ENCODE measurements at regions not wholly inside any gene's neighbourhood (a gene's known extent, or its start where the extent isn't known, plus 50 kb on each side); places are given as distances from the start of the nearest gene placed in this dataset.

DNA sequence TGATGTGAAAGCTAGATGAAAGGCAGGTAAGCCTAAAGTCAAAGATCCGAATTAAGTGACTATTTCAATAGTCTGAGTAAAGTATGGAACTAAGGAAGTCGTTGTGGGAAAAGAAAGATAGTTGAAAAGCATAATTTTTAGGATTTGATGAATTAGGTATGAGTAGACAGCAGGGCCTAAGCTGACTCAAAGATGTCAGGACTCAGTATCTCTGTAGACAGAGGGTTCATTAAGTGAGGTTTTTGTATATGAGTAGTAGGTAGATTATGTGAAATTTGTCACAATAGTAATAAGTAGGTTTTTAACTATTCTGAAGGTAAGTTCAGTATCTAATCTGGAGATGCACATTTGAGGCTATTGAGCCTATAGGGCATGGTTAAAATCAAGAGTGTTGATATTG is 196.4 kb downstream of the RASSF9 start:
- no peak for DNase-seq (ENCODE audit: low read depth)

DNA sequence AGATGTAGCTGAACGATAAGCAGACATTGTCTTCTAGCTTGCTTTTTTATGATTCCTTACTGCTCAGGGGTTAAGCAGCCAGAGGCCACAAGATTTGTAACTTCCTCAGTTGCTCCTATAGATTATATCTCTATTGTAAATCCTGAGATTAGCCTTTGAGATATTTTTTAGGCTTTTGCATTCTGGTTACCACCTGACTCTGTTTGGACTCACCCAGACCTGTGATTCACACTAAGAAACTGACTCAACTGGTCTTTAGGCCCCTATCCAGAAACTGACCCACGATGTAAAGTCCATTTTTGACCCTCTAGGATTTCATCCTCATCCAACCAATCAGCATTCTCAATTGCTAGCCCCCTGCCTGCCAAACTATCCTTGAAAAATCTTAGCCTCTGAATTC is 194.4 kb downstream of the RASSF9 start:
- no peak for DNase-seq (ENCODE audit: low read depth)

DNA sequence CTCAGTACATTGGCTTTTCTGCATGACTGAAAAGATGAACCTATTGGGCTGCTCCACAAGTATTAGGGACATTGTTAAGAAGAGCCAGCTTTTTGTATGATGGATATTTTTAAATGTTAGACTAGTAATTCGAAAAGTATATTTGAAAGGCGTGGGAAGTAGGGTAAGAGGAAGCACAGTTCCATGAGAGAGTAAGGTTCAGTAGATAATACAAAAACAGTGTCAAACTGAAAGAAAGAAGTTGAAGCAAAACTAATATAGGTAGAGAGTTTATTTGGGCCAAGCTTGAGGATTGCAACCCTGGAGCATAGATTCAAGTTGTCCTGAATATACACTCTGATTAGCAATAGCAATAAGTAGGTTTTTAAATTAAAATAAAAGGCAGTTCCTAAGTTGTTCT is 193.9 kb downstream of the RASSF9 start:
- no peak for DNase-seq (ENCODE audit: low read depth)

DNA sequence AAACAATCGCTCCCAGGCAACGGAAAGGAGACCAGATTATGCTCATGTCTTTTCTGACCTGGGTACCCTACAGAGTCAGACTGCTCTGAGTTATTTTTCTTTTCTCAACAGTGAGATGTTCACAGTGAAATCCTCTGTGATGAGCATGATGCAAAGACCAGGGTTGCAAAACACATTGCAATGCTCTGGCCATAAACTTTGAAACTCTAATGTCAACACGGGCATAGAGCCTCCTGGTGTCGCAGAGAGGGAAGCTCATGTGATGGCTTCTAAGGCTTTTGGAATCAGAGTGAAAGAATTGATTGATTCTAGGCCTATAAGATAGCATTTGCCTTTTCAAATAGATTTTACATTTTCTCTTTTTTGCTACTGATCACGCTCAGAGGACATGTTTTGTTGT is 193.4 kb downstream of the RASSF9 start:
- no peak for DNase-seq (ENCODE audit: low read depth)

DNA sequence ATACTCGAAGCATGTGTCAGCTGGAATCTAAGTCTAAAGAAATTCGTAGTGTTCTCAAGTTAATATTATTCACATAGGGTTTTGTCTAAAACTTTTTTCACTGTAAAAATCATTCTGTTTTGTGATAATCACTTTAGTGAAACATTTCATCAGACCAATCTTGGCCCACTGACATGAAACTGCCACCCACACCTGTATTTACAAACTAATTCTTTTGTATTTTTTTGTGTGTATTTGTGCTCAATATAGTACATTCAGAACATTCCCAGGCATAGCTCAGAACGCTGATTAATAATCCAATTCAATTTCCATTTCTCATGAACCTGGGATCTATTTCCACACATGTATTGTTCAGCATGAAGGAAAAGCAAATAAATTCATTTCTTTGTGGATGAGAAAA is 191.7 kb downstream of the RASSF9 start:
- no peak for DNase-seq (ENCODE audit: low read depth)

DNA sequence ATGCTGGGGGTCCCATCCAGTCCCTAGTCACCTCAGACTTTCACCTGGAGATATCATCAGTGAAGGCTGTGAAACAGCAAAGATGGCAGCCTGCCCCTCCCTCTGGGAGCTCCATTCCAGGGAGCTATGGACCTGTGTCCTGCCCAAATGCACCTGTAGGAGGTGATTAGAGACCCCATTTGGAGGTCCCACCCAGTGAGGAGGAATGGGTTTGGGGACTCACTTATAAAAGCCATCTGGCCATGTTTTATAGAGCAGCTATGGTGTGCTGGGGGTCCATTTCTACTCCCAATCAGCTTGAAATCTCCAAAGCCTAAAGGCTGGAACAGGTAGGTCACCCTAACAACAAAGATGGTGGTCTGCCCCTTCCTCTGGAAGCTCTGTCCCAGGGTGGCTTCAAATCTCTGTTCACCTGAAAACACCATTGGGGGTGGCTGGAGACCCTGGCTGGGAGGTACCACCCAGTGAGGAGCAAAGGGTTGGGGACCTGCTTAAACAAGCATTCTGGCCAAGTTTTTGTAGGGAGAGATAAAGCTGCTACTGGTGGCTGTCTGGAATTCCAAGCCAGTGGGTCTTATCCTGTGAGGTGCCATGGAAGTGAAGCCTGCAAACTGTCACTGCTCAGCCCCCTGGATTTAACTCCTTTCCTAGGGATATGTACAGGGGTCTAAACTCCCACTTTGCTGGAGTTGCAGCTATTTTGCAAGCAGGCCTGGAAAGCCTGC is 182.3 kb downstream of the RASSF9 start:
- DNase-seq (ENCODE audit: low read depth), result no peak

DNA sequence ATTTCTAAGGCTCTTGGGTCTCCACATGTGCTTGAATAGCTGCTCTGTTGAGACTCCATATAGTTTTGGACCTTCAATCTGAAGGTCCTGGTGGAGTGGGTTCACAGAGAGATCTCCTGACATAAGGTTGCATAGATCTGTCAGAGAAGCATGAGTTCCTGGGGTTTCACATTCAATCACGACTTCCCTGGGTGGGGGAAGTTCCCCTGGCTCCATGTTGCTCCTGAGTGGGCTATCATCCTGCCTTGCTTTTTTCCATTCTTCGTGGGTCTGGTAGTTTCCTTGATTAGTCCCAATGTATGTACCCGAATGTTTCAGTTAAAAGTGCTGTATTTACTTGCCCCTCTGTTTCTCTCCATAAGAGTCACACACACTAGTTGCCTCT is 181.8 kb downstream of the RASSF9 start:
- no peak for DNase-seq (ENCODE audit: low read depth)

DNA sequence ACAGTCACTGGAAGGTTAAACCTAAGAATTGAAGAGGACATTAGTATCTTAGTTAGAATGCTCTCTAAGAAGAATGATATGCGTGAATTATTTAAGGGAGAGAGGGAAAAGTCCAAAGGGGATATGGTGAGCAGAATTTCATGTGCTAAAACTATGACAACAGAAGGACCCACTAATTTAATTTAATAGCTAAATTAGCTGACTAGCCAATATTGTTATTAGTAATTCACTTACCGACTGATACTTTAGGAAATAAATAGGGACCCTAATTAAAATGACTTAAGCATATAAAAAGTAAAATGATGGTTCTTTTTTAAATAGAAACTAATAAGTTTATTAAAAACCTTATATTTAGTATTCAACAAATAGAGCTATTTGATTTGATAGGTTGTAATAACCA is 179.6 kb downstream of the RASSF9 start:
- no peak for DNase-seq (ENCODE audit: low read depth)

DNA sequence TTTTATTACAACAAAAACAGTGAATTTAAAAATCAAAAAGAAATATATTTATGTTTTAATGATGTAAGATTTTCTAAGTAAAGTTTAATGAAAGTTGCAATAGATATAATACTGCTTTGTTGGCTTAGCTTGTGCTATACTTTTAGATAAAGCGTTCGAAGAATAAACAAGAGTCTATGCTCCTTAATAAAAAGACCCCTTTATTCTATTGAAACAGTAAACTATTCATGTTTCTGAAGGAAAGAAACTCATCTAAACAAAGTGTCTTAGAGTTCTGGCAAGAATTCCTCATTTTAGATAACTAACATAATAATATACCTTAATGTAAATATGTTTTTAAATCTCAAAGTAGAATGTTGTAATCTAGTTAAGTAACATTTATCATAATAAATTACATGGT is 179.0 kb downstream of the RASSF9 start:
- no peak for DNase-seq (ENCODE audit: low read depth)

DNA sequence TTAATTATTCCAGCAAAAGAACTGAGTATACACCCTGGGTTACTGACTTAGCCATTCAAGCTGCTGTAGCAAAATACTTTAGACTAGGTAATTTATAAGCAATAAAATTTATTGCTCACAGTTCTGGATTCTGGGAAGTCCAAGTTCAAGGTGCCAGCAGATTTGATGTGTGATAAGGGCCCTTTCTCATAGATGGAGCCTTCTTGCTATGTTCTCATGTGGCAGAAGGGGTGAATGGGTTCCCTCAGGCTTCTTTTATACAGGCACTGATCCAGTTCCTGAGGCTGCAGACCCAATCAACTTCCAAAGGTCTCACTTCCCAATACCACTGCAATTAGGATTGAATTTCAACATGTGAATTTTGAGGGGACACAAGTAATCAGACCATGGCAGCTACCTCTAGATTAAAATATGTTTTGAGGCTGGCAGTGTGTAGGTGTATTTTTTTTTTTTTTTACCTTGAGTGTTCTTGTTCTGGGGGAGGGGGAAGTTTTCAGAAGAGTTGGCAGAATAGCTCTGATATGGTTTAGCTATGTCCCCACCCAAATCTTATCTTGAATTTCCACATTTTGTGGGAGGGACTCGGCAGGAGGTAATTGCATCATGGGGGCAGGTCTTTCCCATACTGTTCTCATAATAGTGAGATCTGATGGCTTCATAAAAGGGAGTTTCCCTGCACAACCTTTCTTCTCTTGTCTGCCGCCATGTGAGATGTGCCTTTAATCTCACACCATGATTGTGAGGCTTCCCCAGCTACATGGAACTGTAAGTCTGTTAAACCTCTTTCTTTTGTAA is 178.2 kb downstream of the RASSF9 start:
- DNase-seq (ENCODE audit: low read depth), result no peak

DNA sequence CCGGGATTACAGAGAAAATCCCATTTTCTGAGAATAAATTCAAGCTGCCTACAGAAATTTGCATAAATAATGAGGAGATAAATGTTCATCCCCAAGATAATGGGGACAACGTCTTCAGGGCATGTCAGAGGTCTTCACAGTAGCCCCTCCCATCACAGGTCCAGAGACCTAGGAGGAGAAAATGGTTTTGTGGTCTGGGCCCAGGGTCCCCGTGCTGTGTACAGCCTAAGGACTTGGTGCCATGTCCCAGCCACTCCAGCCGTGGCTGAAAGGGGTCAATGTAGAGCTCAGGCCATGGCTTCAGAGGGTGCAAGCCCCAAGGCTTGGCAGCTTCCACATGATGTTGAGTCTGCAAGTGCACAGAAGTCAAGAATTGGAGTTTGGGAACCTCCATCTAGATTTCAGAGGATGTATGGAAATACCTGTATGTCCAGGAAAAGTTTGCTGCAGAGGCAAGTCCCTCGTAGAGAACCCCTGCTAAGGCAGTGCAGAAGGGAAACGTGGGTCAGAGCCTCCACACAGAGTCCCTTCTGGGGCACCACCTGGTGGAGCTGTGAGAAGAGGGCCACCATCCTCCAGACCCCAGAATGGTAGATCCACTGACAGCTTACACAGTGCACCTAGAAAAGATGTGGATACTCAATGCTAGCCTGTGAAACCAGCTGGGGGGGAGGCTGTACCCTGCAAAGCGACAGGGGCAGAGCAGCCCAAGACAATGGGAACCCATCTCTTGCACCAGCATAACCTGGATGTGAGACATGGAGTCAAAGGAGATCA is 176.3 kb downstream of the RASSF9 start:
- DNase-seq (ENCODE audit: low read depth), result no peak

DNA sequence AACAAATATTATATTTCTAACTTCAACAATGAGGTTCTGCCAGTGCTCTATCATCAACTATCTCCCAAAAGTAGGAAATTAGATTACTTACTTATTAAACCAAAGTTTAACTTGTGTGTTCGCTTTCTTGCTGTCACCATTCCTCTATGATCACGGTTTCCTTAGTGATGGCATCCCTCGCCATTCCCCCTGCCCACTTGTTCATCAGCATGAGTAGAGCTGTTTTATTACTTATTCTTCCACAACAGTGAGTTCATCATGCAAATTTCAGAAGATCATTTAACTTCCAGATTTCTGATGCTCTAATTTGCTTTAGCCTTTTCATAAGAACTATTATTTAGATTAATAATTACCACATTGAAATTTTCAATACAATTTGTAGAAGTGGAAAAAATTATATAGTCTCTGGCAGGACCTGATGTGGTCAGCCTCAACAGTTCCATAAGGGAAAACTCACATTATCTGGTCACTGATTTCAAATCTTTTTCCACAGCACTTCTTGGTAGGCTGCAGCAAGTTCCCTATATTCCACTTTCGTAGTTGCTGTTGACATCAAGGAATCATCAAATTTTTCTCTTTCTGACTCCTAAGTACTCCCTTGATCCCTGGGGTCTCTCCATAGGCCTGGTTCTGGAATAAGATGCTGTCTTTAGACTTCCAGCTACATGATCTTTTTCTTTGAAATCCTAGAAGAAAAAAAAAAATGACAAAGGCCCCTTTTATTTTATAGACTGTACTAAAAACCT is 174.6 kb downstream of the RASSF9 start:
- DNase-seq (ENCODE audit: low read depth), result no peak

DNA sequence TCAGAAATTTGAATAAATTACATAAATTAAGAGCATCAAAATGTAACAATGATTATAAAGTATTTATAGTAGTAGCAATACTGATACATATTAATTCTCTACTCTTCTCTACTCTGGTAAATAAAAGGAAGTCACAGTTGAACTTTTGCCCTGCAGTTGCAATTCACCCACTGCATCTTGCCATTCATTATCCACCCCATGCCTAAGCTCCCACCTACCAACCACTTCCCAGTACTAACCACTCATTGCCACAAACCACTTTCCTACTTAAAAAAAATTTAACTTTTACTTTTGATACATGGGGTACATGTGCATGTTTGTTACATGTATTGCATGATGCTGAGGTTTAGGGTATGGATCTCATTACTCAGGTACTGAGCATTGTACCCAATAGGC is 174.0 kb downstream of the RASSF9 start:
- no peak for DNase-seq (ENCODE audit: low read depth)

DNA sequence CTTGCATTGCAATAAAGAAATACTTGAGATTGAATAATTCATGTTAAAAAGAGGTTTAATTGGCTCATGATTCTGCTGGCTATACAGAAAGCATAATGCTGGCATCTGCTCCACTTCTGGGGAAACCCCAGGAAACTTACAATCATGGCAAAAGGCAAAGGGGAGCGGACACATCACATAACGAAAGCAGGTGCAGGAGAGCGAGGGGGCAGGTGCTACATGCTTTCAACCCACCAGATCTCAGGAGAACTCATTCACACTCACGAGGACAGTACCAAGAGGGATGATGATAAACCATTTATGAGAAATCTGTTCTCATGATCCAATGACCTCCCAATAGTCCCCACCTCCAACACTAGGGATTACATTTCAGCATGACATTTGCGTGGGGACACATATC is 172.6 kb downstream of the RASSF9 start:
- DNase-seq (ENCODE audit: low read depth), result no peak

DNA sequence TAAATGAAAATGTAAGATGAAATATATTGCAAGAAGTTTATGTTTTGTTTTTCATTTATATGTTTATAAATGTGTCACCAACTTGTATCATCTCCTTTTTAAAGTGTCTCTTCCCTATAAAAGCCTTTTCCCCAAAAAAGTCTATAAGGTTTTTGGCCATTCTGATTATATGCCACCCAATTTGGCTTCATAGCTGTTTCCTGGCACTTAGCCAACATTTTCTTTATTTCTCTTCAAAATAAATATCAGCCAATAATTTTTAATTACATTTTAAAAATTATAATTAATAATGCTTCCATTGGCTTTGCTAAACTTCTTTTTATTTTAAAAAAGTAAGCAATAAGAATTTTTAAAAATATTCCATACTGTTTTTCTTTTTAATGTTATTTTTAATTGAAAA is 171.8 kb downstream of the RASSF9 start:
- DNase-seq (ENCODE audit: low read depth), result no peak

DNA sequence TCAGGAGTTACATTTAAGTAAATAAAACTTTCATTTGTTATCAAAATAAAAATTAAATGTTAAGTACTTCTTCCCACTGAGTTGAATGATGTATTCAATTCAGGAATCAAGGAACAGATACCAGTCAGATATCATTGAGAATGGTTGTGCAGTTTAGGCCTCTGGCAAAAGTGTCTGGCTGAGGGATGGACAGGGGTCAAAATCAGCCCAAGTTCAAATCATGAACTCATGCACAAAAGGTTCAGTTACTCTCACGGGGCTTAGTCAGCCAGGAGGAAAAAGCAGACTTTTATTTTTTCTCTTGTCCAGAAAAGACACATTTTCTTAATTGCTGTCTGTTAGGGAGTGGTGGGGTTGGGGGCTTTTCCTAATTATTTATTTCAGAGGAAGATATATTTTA is 166.3 kb downstream of the RASSF9 start:
- no peak for DNase-seq (ENCODE audit: low read depth)

DNA sequence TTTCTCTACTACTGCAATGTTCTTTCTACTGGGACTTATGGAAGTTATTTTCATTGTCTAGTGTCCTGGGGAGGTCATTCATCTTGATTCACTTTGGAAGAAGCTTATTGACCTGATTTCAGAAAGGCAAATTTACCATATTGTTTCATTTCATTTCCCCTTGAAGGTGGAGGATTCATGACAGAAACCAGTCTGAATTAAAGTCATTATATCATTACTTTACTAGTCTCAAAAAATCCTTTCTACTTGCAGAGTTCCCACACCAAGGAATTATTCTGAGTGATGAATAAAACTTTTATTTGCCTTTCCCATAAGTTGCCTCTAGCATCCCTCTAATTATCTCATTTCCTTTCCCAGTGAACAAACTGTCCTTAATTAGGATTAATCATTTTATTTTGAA is 163.8 kb downstream of the RASSF9 start:
- no peak for DNase-seq (ENCODE audit: low read depth)

DNA sequence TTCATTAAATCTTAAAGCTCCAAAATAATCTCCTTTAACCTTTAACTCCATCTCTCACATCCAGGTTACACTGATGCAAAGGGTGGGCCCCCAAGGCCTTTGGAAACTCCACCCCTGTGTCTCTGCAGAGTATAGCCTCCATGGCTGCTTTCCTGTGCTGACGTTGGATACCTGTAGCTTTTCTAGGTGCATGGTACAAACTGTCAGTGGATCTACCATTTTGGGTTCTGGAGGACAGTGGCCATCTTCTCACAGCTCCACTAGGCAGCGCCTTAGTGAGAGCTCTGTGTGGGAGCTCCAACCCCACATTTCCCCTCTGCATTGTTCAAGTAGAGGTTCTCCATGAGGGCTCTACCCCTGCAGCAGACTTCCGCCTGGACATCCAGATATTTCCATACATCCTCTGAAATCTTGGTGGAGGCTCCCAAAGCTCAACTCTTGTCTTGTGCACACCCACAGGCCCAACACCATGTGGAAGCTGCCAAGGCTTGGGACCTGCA is 162.2 kb downstream of the RASSF9 start:
- DNase-seq (ENCODE audit: low read depth), result no peak

DNA sequence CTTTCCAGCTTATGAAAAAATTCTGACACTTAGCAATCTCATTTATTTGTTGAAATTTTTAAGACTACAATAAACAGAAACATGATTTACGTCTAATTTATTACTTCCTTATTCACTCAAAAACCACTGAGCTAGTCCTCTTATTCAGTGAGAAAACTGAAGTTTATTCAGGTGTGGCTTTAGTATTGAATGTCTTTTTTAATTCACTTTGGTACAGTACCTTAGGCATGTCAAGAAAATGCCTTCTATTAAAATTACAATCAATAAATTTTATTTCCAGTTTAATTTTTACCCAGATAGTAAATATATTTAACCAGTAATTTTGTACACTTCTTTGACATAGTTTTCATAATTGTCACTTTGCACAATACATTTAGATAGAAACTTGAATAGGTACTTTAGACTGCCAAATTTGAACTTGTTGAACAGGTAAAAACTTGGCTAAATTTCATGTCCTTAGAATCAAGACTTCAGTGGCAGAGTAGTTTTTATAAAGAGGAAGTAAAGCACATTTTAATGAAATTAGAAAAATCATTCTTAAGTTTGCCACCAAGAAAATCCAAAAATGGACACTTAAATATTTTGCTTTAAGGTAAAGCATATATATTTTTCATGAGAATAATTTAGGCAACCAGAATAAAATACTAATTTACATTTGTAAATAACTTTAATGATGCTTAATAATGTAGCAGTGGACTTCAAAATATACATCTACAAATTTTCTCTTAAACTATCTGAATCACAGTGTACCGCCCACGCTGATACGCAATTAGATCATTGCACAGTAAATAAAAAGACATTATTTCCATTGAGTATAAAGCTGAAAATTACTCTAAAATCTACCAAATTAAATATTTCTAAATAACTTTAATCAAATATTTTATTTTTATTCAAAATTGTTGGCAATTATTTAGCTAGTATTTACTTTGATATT is 159.1 kb downstream of the RASSF9 start:
- no peak for DNase-seq (ENCODE audit: low read depth)

DNA sequence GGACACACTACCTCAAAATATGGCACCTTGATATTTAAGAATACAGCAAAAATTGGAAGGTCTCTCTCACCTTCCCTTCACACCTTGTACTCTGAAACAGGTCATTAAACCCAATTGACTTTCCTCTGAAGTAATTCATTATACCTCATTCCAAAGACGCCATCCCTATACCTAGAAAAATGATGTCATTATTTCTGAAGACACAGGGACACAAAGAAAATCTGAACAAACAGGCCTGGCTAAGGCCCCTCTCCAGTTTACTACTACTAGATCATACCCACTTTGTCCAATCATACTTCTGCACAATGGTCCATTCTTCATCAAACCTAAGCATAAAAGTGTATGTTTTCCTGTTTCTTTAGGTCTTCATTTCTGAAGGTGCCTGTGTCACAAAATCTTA is 156.9 kb downstream of the RASSF9 start:
- DNase-seq (ENCODE audit: low read depth), result no peak

DNA sequence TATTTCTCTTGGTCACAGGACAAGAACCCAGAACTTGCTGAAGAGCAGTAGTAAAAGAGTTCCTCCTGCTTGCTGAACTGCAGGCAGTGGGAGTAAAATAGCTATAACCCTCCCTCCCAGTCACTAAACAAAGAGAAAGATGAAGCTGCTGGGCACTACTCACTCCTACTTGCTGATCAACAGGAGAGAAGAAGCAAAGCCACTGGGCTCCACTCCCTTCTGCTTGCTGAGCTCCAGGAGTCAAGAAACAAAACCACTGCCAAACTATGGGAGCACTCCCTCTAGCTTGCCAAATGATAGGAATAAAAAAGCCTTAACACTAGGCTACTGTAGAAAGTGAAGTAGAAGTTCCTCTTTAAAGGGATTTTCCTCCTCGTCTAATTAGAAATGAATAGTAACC is 155.3 kb downstream of the RASSF9 start:
- no peak for DNase-seq (ENCODE audit: low read depth)

All from forelimb muscle (tissue), 1 donor.